HCT116 (cell line): ENCODE measurements at regions not wholly inside any gene's neighbourhood (a gene's known extent, or its start where the extent isn't known, plus 50 kb on each side); places are given as distances from the start of the nearest gene placed in this dataset.

Experiments
- ATAC-seq: fragments of 200-7000 bp; cut with Tn5 transposase; 2 replicates; pipeline ENCODE4 v1.9.1; 2020; ENCODE audit warnings: mild to moderate bottlenecking, moderate library complexity
- BruUV-seq: library from RNA; stranded (reverse); fragments of 400-500 nt; replicated peaks from 2 replicates; lab custom pipeline; 2021; lab: Mats Ljungman, UMichigan
- CTCF ChIA-PET: fragments of 300-600 bp; sonication (Branson Sonifier 250); formaldehyde crosslinking; loops from one replicate; lab custom pipeline; 2021; ENCODE audit warnings: antibody characterized with exemption; lab: Charles Lee
- POLR2A ChIA-PET: fragments of 300-600, 350-600 bp; sonication (Branson Sonifier 250); formaldehyde crosslinking; loops from one replicate; lab custom pipeline; 2021; ENCODE audit warnings: antibody characterized with exemption; lab: Charles Lee
- RAD21 ChIA-PET, 2 experiments: fragments of 300-600 bp; sonication (Branson Sonifier 250); formaldehyde crosslinking; loops; one replicate each; lab custom pipeline; 2023; ENCODE audit warnings: low total read pairs in 2 of 2; ENCODE audit not compliant: uncharacterized antibody in 2 of 2, unreplicated experiment in 2 of 2, low non-redundant PET in 1 of 2; lab: Charles Lee
- DNase-seq: peaks from one replicate; pipeline ENCODE4 v3.0.0-alpha.2; 2010; ENCODE audit warnings: low read depth, low spot score
- H2AFZ ChIP-seq: fragments of 200-600 bp; shearing (Covaris generic), sonication (generic); 2 replicates; pipeline ENCODE4 v1.6.1; 2017; ENCODE audit warnings: low read depth, mixed run types, mixed read lengths, antibody characterized with exemption, low read length; ENCODE audit not compliant: poor library complexity, severe bottlenecking
- H3K27ac ChIP-seq: 2 replicates; pipeline ENCODE4 v1.5.1; 2012; ENCODE audit warnings: low read depth, low read length
- H3K27me3 ChIP-seq: fragments of 200-600 bp; sonication (generic); 2 replicates; pipeline ENCODE4 v1.6.1; 2016; ENCODE audit warnings: mixed run types, low read length, mixed read lengths; ENCODE audit not compliant: insufficient read depth
- H3K36me3 ChIP-seq, 2 experiments: fragments of 200-500 bp in 1 of 2; fragments of 200-600 bp in 1 of 2; sonication (Bioruptor generic) in 1 of 2; sonication (generic) in 1 of 2; 2 replicates each; pipeline versions ENCODE4 v1.5.1 to v1.6.1; 2014 to 2016; ENCODE audit warnings: low read length in 2 of 2, inconsistent platforms in 1 of 2, mixed read lengths in 1 of 2, mixed run types in 1 of 2; ENCODE audit not compliant: insufficient read depth in 2 of 2, control insufficient read depth in 1 of 2
- H3K4me1 ChIP-seq, 2 experiments: fragments of 200-600 bp in 1 of 2; sonication (generic) in 1 of 2; 2 replicates each; pipeline versions ENCODE4 v1.5.1 to v1.6.1; 2012 to 2017; ENCODE audit warnings: low read length in 2 of 2, inconsistent platforms in 1 of 2, mild to moderate bottlenecking in 1 of 2, mixed read lengths in 1 of 2, mixed run types in 1 of 2, moderate library complexity in 1 of 2; ENCODE audit not compliant: insufficient read depth in 2 of 2, control insufficient read depth in 1 of 2
- H3K4me2 ChIP-seq: fragments of 200-600 bp; sonication (generic); 2 replicates; pipeline ENCODE4 v1.6.1; 2017; ENCODE audit warnings: mixed run types, low read length, mixed read lengths
- H3K4me3 ChIP-seq, 2 experiments: fragments of 200-600 bp in 1 of 2; sonication (generic) in 1 of 2; replicated peaks in 1 of 2; 2 replicates each; pipeline ENCODE4 v1.5.1; 2011 to 2016; ENCODE audit warnings: low read length in 2 of 2, control low read depth in 1 of 2, low read depth in 1 of 2, mild to moderate bottlenecking in 1 of 2, mixed read lengths in 1 of 2, mixed run types in 1 of 2
- H3K79me2 ChIP-seq: fragments of 200-600 bp; sonication (generic); 2 replicates; pipeline ENCODE4 v1.6.1; 2017; ENCODE audit warnings: mild to moderate bottlenecking, mixed run types, low read length, moderate library complexity, mixed read lengths; ENCODE audit not compliant: insufficient read depth
- H3K9ac ChIP-seq: fragments of 200-600 bp; sonication (generic); 2 replicates; pipeline ENCODE4 v1.6.1; 2016; ENCODE audit warnings: low read length, mixed read lengths
- H3K9me2 ChIP-seq: fragments of 200-600 bp; sonication (generic), shearing (Covaris generic); 2 replicates; pipeline ENCODE4 v1.6.1; 2017; ENCODE audit warnings: mixed run types, mild to moderate bottlenecking, moderate library complexity; ENCODE audit not compliant: insufficient read depth
- H3K9me3 ChIP-seq, 2 experiments: fragments of 200-500 bp in 1 of 2; fragments of 200-600 bp in 1 of 2; sonication (Bioruptor generic) in 1 of 2; sonication (generic) in 1 of 2; 2 replicates each; pipeline ENCODE4 v1.6.1; 2014 to 2017; ENCODE audit warnings: low read length in 2 of 2, mixed read lengths in 2 of 2, inconsistent platforms in 1 of 2, low read depth in 1 of 2, mild to moderate bottlenecking in 1 of 2, mixed run types in 1 of 2, moderate library complexity in 1 of 2; ENCODE audit not compliant: control insufficient read depth in 1 of 2, insufficient read depth in 1 of 2
- H4K20me1 ChIP-seq: fragments of 200-600 bp; sonication (generic), shearing (Covaris generic); 2 replicates; pipeline ENCODE4 v1.6.1; 2017; ENCODE audit warnings: mixed run types, mild to moderate bottlenecking, moderate library complexity; ENCODE audit not compliant: insufficient read depth
- CBX3 ChIP-seq: IDR thresholded peaks from 2 replicates; pipeline ENCODE4 v1.6.1; 2012; ENCODE audit warnings: low read depth
- EGR1 ChIP-seq: IDR thresholded peaks from 2 replicates; pipeline ENCODE4 v1.6.1; 2012; ENCODE audit warnings: low read depth
- ELF1 ChIP-seq: IDR thresholded peaks from 2 replicates; pipeline ENCODE4 v1.6.1; 2012; ENCODE audit warnings: low read depth, borderline replicate concordance
- EZH2 ChIP-seq: fragments of 200-600 bp; sonication (generic); IDR thresholded peaks from 2 replicates; pipeline ENCODE4 v1.6.1; 2017; ENCODE audit warnings: antibody characterized with exemption, mixed run types
- EZH2phosphoT487 ChIP-seq: fragments of 200-600 bp; IDR thresholded peaks from 2 replicates; pipeline ENCODE4 v1.6.1; 2018; ENCODE audit warnings: antibody characterized with exemption, borderline replicate concordance
- FOSL1 ChIP-seq: IDR thresholded peaks from 2 replicates; pipeline ENCODE4 v1.6.1; 2012; ENCODE audit warnings: low read depth
- POLR2A ChIP-seq: IDR thresholded peaks from 2 replicates; pipeline ENCODE4 v1.7.0; 2011; ENCODE audit warnings: borderline replicate concordance; ENCODE audit not compliant: insufficient read depth, insufficient read length; ENCODE audit errors: extremely low read depth
- POLR2AphosphoS5 ChIP-seq: IDR thresholded peaks from 2 replicates; pipeline ENCODE4 v1.6.1; 2011; ENCODE audit warnings: mild to moderate bottlenecking, low read depth, low read length, moderate library complexity
- SIN3A ChIP-seq: IDR thresholded peaks from 2 replicates; pipeline ENCODE4 v1.6.1; 2012; ENCODE audit warnings: low read depth
- TCF7L2 ChIP-seq: IDR thresholded peaks from 2 replicates; pipeline ENCODE4 v1.7.0; 2011; ENCODE audit warnings: borderline replicate concordance, inconsistent platforms; ENCODE audit not compliant: insufficient read depth, insufficient read length; ENCODE audit errors: extremely low read depth
- YY1 ChIP-seq: IDR thresholded peaks from 2 replicates; pipeline ENCODE4 v1.6.1; 2011; ENCODE audit warnings: low read length, low read depth, moderate library complexity, mild to moderate bottlenecking; ENCODE audit not compliant: insufficient replicate concordance; ENCODE audit errors: extremely low read depth
- ZFX ChIP-seq: fragments of 450-650 bp; IDR thresholded peaks from 2 replicates; pipeline ENCODE4 v1.6.1; 2017
- ZNF274 ChIP-seq: fragments of 200-500 bp; sonication (Bioruptor generic); IDR thresholded peaks from 2 replicates; pipeline ENCODE4 v1.6.1; 2014; ENCODE audit warnings: mild to moderate bottlenecking, low read depth, low read length, inconsistent platforms
- intact Hi-C: fragments of 100-400 bp; cut with micrococcal nuclease; formaldehyde crosslinking; loops from 2 replicates; pipeline ENCODE4 v1.10.0; 2022
- TF ChIP-seq, protein P1 (sequence below): IDR thresholded peaks from 2 replicates; pipeline ENCODE4 v1.6.1; 2012; ENCODE audit warnings: low read depth
- TF ChIP-seq, protein P2 (sequence below): IDR thresholded peaks from 2 replicates; pipeline ENCODE4 v1.6.1; 2012

- ChIA-PET POLR2A (no interaction called here), CTCF (no interaction called here), RAD21 (no interaction called here)
- Histone ChIP-seq H4K20me1 (no peaks in the 10 kb centered on the region), H3K27me3 (no peaks in the 10 kb centered on the region), H3K9me2 (no peaks in the 10 kb centered on the region), H3K27ac (no peak overlapping the region), H3K9me3 (no peaks in the 10 kb centered on the region), H3K4me2 (no peak overlapping the region), H3K9ac (no peak overlapping the region), H3K79me2 (no peaks in the 10 kb centered on the region), H3K4me3 (no peak overlapping the region), H3K36me3 (no peaks in the 10 kb centered on the region), H3K4me1 (no peaks in the 10 kb centered on the region), H2AFZ (no peak overlapping the region)
- DNase-seq: no peak
- no TSS peak for BruUV-seq
- intact Hi-C loops: loop anchor here (5.0 kb wide), 1 partner anchor 334 kb away; no protein-coding TSS in a partner anchor
- peak; percentile 47; the same call in 1 of the 2 replicates for ATAC-seq
- TF ChIP-seq YY1: no peak
- no peak for TF ChIP-seq POLR2A
- no peak for TF ChIP-seq ELF1
- no peak for TF ChIP-seq SIN3A
- TF ChIP-seq, protein P1, sequence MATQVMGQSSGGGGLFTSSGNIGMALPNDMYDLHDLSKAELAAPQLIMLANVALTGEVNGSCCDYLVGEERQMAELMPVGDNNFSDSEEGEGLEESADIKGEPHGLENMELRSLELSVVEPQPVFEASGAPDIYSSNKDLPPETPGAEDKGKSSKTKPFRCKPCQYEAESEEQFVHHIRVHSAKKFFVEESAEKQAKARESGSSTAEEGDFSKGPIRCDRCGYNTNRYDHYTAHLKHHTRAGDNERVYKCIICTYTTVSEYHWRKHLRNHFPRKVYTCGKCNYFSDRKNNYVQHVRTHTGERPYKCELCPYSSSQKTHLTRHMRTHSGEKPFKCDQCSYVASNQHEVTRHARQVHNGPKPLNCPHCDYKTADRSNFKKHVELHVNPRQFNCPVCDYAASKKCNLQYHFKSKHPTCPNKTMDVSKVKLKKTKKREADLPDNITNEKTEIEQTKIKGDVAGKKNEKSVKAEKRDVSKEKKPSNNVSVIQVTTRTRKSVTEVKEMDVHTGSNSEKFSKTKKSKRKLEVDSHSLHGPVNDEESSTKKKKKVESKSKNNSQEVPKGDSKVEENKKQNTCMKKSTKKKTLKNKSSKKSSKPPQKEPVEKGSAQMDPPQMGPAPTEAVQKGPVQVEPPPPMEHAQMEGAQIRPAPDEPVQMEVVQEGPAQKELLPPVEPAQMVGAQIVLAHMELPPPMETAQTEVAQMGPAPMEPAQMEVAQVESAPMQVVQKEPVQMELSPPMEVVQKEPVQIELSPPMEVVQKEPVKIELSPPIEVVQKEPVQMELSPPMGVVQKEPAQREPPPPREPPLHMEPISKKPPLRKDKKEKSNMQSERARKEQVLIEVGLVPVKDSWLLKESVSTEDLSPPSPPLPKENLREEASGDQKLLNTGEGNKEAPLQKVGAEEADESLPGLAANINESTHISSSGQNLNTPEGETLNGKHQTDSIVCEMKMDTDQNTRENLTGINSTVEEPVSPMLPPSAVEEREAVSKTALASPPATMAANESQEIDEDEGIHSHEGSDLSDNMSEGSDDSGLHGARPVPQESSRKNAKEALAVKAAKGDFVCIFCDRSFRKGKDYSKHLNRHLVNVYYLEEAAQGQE: no peak
- no peak for TF ChIP-seq POLR2AphosphoS5
- TF ChIP-seq EGR1: no peak
- no peak for TF ChIP-seq ZFX
- no peak for TF ChIP-seq EZH2phosphoT487
- no peak for TF ChIP-seq TCF7L2
- no peak for TF ChIP-seq EZH2
- no peak for TF ChIP-seq CBX3
- no peak for TF ChIP-seq ZNF274
- TF ChIP-seq, protein P2, sequence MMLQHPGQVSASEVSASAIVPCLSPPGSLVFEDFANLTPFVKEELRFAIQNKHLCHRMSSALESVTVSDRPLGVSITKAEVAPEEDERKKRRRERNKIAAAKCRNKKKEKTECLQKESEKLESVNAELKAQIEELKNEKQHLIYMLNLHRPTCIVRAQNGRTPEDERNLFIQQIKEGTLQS: no peak
- no peak for TF ChIP-seq FOSL1
Observed at GRCh38 chr3:190718097-190718496, 144.4 kb downstream of the GMNC start.
